ENCODE measurements at regions not wholly inside any gene's neighbourhood (a gene's known extent, or its start where the extent isn't known, plus 50 kb on each side); places are given as distances from the start of the nearest gene placed in this dataset.

GRCh38 chr4:77538574-77539157 lies 67.0 kb upstream of the CXCL13 start:
- TF ChIP-seq SUZ12 (IDR thresholded peaks at IDR 0.05; ENCODE audit: extremely low read depth, insufficient read depth, insufficient read length) (no peak), YY1 (IDR thresholded peaks at IDR 0.05; ENCODE audit: insufficient read depth, insufficient read length) (no peak)
